ENCODE measurements at regions not wholly inside any gene's neighbourhood (a gene's known extent, or its start where the extent isn't known, plus 50 kb on each side); places are given as distances from the start of the nearest gene placed in this dataset.
A peak's percentile ranks its signal among the peaks of the same experiment; 100 is the strongest.

DNA sequence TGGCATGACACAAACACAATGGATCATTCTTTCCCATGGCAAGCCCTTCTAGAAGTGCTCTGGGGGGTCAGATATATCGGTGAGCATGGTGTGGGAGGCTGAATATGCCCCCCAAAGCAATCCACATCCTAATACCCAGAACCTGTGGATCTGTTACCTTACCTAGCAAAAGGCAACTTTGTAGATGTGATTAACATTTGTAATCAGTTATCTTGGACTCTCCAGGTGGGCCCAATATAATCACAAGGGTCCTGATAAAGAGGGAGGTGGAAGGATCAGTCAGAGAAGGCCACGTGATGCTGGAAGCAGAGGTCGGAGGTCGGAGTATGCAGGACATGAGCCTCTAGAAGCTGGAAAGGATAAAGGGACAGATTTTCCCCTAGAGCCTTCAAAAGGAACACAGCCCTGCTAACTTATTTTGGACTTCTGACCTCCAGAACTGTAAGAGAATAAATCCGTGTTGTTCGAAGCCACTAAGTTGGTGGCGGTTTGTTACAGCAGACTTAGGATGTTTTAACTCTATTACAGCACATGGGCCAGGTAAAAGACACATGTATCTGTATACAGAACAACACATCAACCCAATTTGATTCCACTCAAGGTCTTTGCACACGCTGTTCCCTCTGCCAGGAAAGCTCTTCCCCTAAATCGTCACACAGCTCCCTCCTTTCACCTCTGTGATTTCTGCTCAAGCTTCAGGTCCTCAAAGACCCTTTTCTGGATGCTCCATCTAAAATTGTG lies 115.3 kb downstream of the NOG start:
- H3K4me1 ChIP-seq = no peaks in the 10 kb centered on the region
- H3K4me3 ChIP-seq = no peak overlapping the region
- intact Hi-C loops (cut with DNase I) = no loop called here
- ATAC-seq (no peak), DNase-seq (no peak)
- H3K27ac ChIP-seq = no peak overlapping the region
- no peaks in the 10 kb centered on the region for H3K9me3 ChIP-seq
- H3K27me3 ChIP-seq = peaks cover 4% of the 10 kb centered on the region
- TF ChIP-seq, protein P1, sequence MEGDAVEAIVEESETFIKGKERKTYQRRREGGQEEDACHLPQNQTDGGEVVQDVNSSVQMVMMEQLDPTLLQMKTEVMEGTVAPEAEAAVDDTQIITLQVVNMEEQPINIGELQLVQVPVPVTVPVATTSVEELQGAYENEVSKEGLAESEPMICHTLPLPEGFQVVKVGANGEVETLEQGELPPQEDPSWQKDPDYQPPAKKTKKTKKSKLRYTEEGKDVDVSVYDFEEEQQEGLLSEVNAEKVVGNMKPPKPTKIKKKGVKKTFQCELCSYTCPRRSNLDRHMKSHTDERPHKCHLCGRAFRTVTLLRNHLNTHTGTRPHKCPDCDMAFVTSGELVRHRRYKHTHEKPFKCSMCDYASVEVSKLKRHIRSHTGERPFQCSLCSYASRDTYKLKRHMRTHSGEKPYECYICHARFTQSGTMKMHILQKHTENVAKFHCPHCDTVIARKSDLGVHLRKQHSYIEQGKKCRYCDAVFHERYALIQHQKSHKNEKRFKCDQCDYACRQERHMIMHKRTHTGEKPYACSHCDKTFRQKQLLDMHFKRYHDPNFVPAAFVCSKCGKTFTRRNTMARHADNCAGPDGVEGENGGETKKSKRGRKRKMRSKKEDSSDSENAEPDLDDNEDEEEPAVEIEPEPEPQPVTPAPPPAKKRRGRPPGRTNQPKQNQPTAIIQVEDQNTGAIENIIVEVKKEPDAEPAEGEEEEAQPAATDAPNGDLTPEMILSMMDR (IDR thresholded peaks at IDR 0.05) = no peak
- no peaks in the 10 kb centered on the region for H3K36me3 ChIP-seq

DNA sequence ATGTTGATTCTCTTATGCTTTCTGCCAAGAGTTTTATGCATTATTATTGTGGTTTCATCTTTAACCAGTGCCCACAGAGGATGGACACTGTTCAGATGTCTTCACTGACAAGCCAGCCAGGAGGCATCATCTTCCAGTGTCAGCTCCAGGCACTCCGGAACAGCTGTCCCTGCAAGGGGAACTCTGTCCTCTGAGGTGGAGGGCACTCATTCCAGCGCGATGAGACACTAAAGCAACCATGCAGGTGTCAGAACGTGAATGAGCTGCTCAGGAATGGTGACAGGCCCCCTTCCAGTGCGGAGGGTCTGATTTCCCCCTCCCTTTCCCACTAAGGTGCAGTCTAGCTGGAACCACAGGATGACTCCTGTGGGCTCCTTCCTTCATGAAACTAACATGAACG lies 117.5 kb downstream of the NOG start:
- no peaks in the 10 kb centered on the region for H3K9me3 ChIP-seq
- TF ChIP-seq, protein P1 (IDR thresholded peaks at IDR 0.05) = no peak
- H3K27ac ChIP-seq = no peak overlapping the region
- intact Hi-C loops (cut with DNase I) = loop anchor here (10.0 kb wide), 1 partner anchor 116 kb away; the partner anchor contains the start of gene NOG
- H3K4me3 ChIP-seq = no peak overlapping the region
- no peak for ATAC-seq
- no peaks in the 10 kb centered on the region for H3K4me1 ChIP-seq
- DNase-seq = no peak
- no peaks in the 10 kb centered on the region for H3K36me3 ChIP-seq
- peaks cover 4% of the 10 kb centered on the region for H3K27me3 ChIP-seq

DNA sequence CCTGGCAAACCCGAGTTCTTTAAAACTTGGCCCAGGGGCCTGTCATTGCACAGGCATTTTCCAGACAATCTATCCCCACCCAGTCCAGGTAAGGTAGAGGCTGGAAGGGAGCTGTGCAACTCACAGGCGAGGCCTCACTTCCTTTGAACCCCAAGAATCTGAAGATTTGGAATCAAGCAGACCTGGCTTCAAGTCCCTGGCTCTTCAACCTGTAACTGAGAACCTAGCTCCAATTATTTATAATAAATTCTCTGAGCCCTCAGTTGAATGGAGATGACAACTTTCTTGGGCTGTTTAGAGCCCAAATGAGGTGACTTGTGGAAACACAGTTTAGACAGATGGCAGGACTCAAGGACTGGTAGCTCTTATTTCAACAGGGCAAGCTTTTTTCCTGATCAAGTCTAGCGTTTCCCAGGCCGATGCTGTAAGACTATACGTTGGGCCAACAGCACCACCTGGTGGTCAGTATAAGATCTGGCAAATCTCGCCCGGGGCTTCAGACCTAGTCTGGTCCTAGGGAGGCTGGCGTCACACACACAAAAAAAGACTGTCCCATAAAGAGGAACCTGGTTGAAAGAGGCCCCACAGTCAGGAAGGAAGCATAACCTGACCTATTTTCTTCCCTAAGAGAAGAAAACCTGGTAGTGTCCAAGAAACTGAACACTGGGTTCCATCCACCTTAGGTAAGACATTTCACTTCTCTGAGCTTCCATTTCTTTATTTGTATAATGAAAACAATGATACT lies 117.9 kb downstream of the C17orf67 start:
- TF ChIP-seq, protein P1 (IDR thresholded peaks at IDR 0.05) = peak; percentile 85
- DNase-seq (peak; percentile 76), ATAC-seq (peak; percentile 96)
- no peaks in the 10 kb centered on the region for H3K27me3 ChIP-seq
- H3K4me1 ChIP-seq = no peaks in the 10 kb centered on the region
- H3K4me3 ChIP-seq = no peak overlapping the region
- H3K9me3 ChIP-seq = no peaks in the 10 kb centered on the region
- no peak overlapping the region for H3K27ac ChIP-seq
- intact Hi-C loops (cut with DNase I) = loop anchor here (10.0 kb wide), 1 partner anchor 121 kb away; the partner anchor contains the start of gene NOG
- H3K36me3 ChIP-seq = no peaks in the 10 kb centered on the region

DNA sequence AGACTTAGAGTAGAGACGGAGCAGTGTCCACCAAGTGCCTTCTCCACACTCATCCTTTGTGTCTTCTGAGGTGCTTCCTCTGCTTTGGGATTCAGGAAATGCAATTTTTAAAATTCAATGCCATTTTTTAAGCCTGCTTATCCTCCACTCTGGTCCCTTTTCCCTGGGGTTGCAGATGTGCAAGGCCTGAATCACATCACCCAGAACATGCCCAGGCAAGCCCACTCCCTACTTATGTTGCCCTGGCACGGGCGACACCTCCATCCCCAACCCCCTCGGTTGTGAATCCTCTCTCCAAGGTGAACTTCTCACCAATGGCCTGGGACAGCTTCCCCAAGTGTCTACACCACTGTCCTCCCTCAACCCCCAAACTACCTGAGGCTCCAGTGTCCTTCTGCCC lies 116.2 kb downstream of the C17orf67 start:
- intact Hi-C loops (cut with DNase I) = loop anchor here (10.0 kb wide), 1 partner anchor 123 kb away; the partner anchor contains the start of gene NOG
- Histone ChIP-seq H3K4me1 (no peaks in the 10 kb centered on the region), H3K9me3 (no peaks in the 10 kb centered on the region), H3K36me3 (no peaks in the 10 kb centered on the region), H3K27ac (no peak overlapping the region), H3K27me3 (no peaks in the 10 kb centered on the region), H3K4me3 (no peak overlapping the region)
- TF ChIP-seq, protein P1 (IDR thresholded peaks at IDR 0.05) = no peak
- no peak for DNase-seq
- ATAC-seq = no peak

DNA sequence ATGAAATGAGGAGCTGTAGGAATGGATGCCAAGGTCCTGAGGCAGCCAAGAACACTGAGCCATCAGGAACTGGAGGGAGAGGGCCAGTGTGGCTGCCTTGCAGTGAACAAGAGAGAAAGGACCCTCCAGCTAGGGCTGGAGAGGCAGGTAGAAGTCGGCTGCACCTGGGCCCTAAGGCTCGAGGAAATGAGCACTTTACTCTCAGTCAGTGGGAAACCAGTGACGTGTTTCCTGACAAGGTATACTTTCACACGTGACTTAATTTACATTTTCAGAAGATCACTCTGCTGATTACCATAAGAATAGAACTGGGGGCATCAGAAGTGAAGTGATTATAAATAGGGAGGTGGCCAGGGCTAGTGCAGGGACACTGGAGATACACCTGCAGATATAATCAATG lies 115.2 kb downstream of the C17orf67 start:
- no peak for DNase-seq
- no peak overlapping the region for H3K27ac ChIP-seq
- no peak overlapping the region for H3K4me3 ChIP-seq
- TF ChIP-seq, protein P1 (IDR thresholded peaks at IDR 0.05) = no peak
- no peaks in the 10 kb centered on the region for H3K4me1 ChIP-seq
- no peaks in the 10 kb centered on the region for H3K27me3 ChIP-seq
- no peaks in the 10 kb centered on the region for H3K36me3 ChIP-seq
- intact Hi-C loops (cut with DNase I) = loop anchor here (10.0 kb wide), 1 partner anchor 124 kb away; the partner anchor contains the start of gene NOG
- ATAC-seq = no peak
- H3K9me3 ChIP-seq = no peaks in the 10 kb centered on the region
